ENCODE measurements at regions not wholly inside any gene's neighbourhood (a gene's known extent, or its start where the extent isn't known, plus 50 kb on each side); places are given as distances from the start of the nearest gene placed in this dataset.

GRCh38 chr12:115519359-115519758 is 758.1 kb downstream of the MED13L start:
- TF ChIP-seq ZNF384 (IDR thresholded peaks at IDR 0.05) (no peak), BHLHE40 (IDR thresholded peaks at IDR 0.05; ENCODE audit: borderline replicate concordance) (no peak), FOXM1 (IDR thresholded peaks at IDR 0.05; ENCODE audit: borderline replicate concordance) (no peak), L3MBTL2 (conservative IDR thresholded peaks at IDR 0.05) (no peak), ELF4 (IDR thresholded peaks at IDR 0.05) (no peak), CTBP1 (IDR thresholded peaks at IDR 0.05; ENCODE audit: borderline replicate concordance) (no peak)
- ChIA-PET POLR2A (no interaction called here), CTCF (no interaction called here)
- no peak for DNase-seq (ENCODE audit: extremely low spot score)

GRCh38 chr12:115517913-115518312 is 759.6 kb downstream of the MED13L start:
- no peak for DNase-seq (ENCODE audit: extremely low spot score)
- POLR2A ChIA-PET = no interaction called here
- no peak for TF ChIP-seq PKNOX1 (IDR thresholded peaks at IDR 0.05)
- no peak for TF ChIP-seq SUZ12 (IDR thresholded peaks at IDR 0.05)
- no peak for TF ChIP-seq ELF4 (IDR thresholded peaks at IDR 0.05)
- no peak for TF ChIP-seq CTBP1 (IDR thresholded peaks at IDR 0.05; ENCODE audit: borderline replicate concordance)
- TF ChIP-seq ARNT (IDR thresholded peaks at IDR 0.05) = no peak
- no peak for TF ChIP-seq FOXK2 (IDR thresholded peaks at IDR 0.05)
- TF ChIP-seq TARDBP (IDR thresholded peaks at IDR 0.05) = no peak
- TF ChIP-seq NFRKB (IDR thresholded peaks at IDR 0.05) = no peak
- TF ChIP-seq FOXA1 (IDR thresholded peaks at IDR 0.05) = no peak
- TF ChIP-seq LEF1 (IDR thresholded peaks at IDR 0.05; ENCODE audit: borderline replicate concordance) = no peak
- no peak for TF ChIP-seq L3MBTL2 (conservative IDR thresholded peaks at IDR 0.05)
- TF ChIP-seq FOXM1 (IDR thresholded peaks at IDR 0.05; ENCODE audit: borderline replicate concordance) = no peak
- no peak for TF ChIP-seq BHLHE40 (IDR thresholded peaks at IDR 0.05; ENCODE audit: borderline replicate concordance)
- no peak for TF ChIP-seq HDGF (IDR thresholded peaks at IDR 0.05; ENCODE audit: borderline replicate concordance)
- no peak for TF ChIP-seq SP1 (IDR thresholded peaks at IDR 0.05)
- TF ChIP-seq ZNF384 (IDR thresholded peaks at IDR 0.05) = no peak
- CTCF ChIA-PET = no interaction called here

GRCh38 chr12:115511986-115512711 is 765.3 kb downstream of the MED13L start:
- TF ChIP-seq FOXK2 (IDR thresholded peaks at IDR 0.05) = no peak
- TF ChIP-seq FOXA1 (IDR thresholded peaks at IDR 0.05) = no peak
- no peak for TF ChIP-seq NFRKB (IDR thresholded peaks at IDR 0.05)
- TF ChIP-seq ARNT (IDR thresholded peaks at IDR 0.05) = no peak
- no peak for TF ChIP-seq TARDBP (IDR thresholded peaks at IDR 0.05)
- no peak for TF ChIP-seq SUZ12 (IDR thresholded peaks at IDR 0.05)
- no peak for TF ChIP-seq LEF1 (IDR thresholded peaks at IDR 0.05; ENCODE audit: borderline replicate concordance)
- TF ChIP-seq PKNOX1 (IDR thresholded peaks at IDR 0.05) = no peak
- no peak for TF ChIP-seq SP1 (IDR thresholded peaks at IDR 0.05)
- no peak for TF ChIP-seq ZNF384 (IDR thresholded peaks at IDR 0.05)
- TF ChIP-seq HDGF (IDR thresholded peaks at IDR 0.05; ENCODE audit: borderline replicate concordance) = no peak
- TF ChIP-seq FOXM1 (IDR thresholded peaks at IDR 0.05; ENCODE audit: borderline replicate concordance) = no peak
- no peak for TF ChIP-seq CTBP1 (IDR thresholded peaks at IDR 0.05; ENCODE audit: borderline replicate concordance)
- TF ChIP-seq ELF4 (IDR thresholded peaks at IDR 0.05) = no peak
- no peak for TF ChIP-seq L3MBTL2 (conservative IDR thresholded peaks at IDR 0.05)
- no peak for TF ChIP-seq BHLHE40 (IDR thresholded peaks at IDR 0.05; ENCODE audit: borderline replicate concordance)
- ChIA-PET CTCF (no interaction called here), POLR2A (no interaction called here)
- DNase-seq (ENCODE audit: extremely low spot score) = no peak

GRCh38 chr12:115511305-115511704 is 766.2 kb downstream of the MED13L start:
- TF ChIP-seq ELF4 (IDR thresholded peaks at IDR 0.05) = no peak
- TF ChIP-seq SP1 (IDR thresholded peaks at IDR 0.05) = no peak
- TF ChIP-seq NFRKB (IDR thresholded peaks at IDR 0.05) = no peak
- no peak for TF ChIP-seq L3MBTL2 (conservative IDR thresholded peaks at IDR 0.05)
- no peak for TF ChIP-seq ZNF384 (IDR thresholded peaks at IDR 0.05)
- no peak for TF ChIP-seq HDGF (IDR thresholded peaks at IDR 0.05; ENCODE audit: borderline replicate concordance)
- ChIA-PET POLR2A (no interaction called here), CTCF (no interaction called here)
- DNase-seq (ENCODE audit: extremely low spot score) = no peak

- CTCF ChIA-PET = no interaction called here
- DNase-seq (ENCODE audit: extremely low spot score) = no peak
- TF ChIP-seq ELF4 (IDR thresholded peaks at IDR 0.05) = no peak
- no peak for TF ChIP-seq SUZ12 (IDR thresholded peaks at IDR 0.05)
- no peak for TF ChIP-seq FOXK2 (IDR thresholded peaks at IDR 0.05)
- TF ChIP-seq HDGF (IDR thresholded peaks at IDR 0.05; ENCODE audit: borderline replicate concordance) = no peak
- TF ChIP-seq PKNOX1 (IDR thresholded peaks at IDR 0.05) = no peak
- TF ChIP-seq CTBP1 (IDR thresholded peaks at IDR 0.05; ENCODE audit: borderline replicate concordance) = no peak
- TF ChIP-seq L3MBTL2 (conservative IDR thresholded peaks at IDR 0.05) = no peak
- no peak for TF ChIP-seq SP1 (IDR thresholded peaks at IDR 0.05)
- POLR2A ChIA-PET = no interaction called here
These were observed 768.5 kb downstream of the MED13L start for GRCh38 chr12:115508990-115509389.

- no peak for DNase-seq (ENCODE audit: extremely low spot score)
- ChIA-PET POLR2A (no interaction called here), CTCF (no interaction called here)
- no peak for TF ChIP-seq FOXM1 (IDR thresholded peaks at IDR 0.05; ENCODE audit: borderline replicate concordance)
- no peak for TF ChIP-seq NFRKB (IDR thresholded peaks at IDR 0.05)
- no peak for TF ChIP-seq SUZ12 (IDR thresholded peaks at IDR 0.05)
- no peak for TF ChIP-seq L3MBTL2 (conservative IDR thresholded peaks at IDR 0.05)
- no peak for TF ChIP-seq ELF4 (IDR thresholded peaks at IDR 0.05)
These were observed 769.4 kb downstream of the MED13L start for GRCh38 chr12:115507951-115508722.
